Suprapubic skin (tissue), 4 donors: ENCODE measurements at regions not wholly inside any gene's neighbourhood (a gene's known extent, or its start where the extent isn't known, plus 50 kb on each side); places are given as distances from the start of the nearest gene placed in this dataset.

Experiments used
- DNase-seq, 2 donors: peaks; one replicate each; pipeline ENCODE4 v3.0.0-alpha.2; 2019; ENCODE audit warnings: low spot score in 2 of 2
- H3K27ac ChIP-seq: fragments of 200-600 bp; sonication (generic); one replicate; pipeline ENCODE4 v1.5.1; 2019
- H3K27me3 ChIP-seq: fragments of 200-600 bp; sonication (generic); one replicate; pipeline ENCODE4 v1.5.1; 2019
- H3K36me3 ChIP-seq: fragments of 200-600 bp; sonication (generic); one replicate; pipeline ENCODE4 v1.5.1; 2019
- H3K4me1 ChIP-seq: fragments of 200-600 bp; sonication (generic); one replicate; pipeline ENCODE4 v1.5.1; 2019
- H3K4me3 ChIP-seq: fragments of 200-600 bp; sonication (generic); one replicate; pipeline ENCODE4 v1.5.1; 2019; ENCODE audit warnings: mild to moderate bottlenecking
- H3K9me3 ChIP-seq: fragments of 200-600 bp; sonication (generic); one replicate; pipeline ENCODE4 v1.5.1; 2019
- EP300 ChIP-seq: sonication (generic); formaldehyde crosslinking; IDR thresholded peaks from one replicate; pipeline ENCODE4 v1.6.1; 2017; ENCODE audit warnings: antibody characterized with exemption
- POLR2A ChIP-seq, 2 donors: fragments of 450-650 bp; IDR thresholded peaks; one replicate each; pipeline ENCODE4 v1.6.1; 2017; ENCODE audit warnings: antibody characterized with exemption in 2 of 2, mild to moderate bottlenecking in 2 of 2, moderate library complexity in 2 of 2
- POLR2AphosphoS5 ChIP-seq, 3 donors: sonication (generic); formaldehyde crosslinking; IDR thresholded peaks; one replicate each; pipeline ENCODE4 v1.6.1; 2017; ENCODE audit warnings: antibody characterized with exemption in 3 of 3
- WGBS: methylation state at CpG from one replicate; pipeline ENCODE4 v1.1.5; 2018; 5-methylcytosine and 5-hydroxymethylcytosine counted together
- TF ChIP-seq, protein P1 (sequence below), 2 donors: fragments of 200-600 bp in 1 of 2; fragments of 450-650 bp in 1 of 2; sonication (generic) in 1 of 2; IDR thresholded peaks; one replicate each; pipeline ENCODE4 v1.5.1; 2016 to 2019; ENCODE audit warnings: antibody characterized with exemption in 2 of 2, mild to moderate bottlenecking in 1 of 2, moderate library complexity in 1 of 2

DNA sequence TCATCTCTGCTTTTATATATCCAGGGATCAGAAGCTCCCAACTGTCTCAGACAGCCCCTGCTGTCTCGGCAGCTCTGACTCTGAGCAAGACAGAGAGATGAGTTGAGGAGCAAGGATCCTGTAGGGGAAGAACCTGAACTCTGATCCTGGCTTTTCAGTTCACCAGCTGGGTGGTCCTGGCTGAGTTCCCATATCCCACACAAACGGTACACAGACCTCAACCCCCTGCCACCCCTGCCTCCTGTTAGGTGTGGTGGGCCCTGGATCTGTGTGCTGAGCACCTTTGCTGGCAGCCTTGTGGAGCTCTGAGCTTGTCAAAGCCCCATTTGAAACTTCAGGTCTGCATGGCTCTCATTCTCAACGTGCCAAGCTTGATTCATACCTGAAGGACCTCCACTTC, 54.3 kb upstream of the GPR26 start:
- TF ChIP-seq EP300, result no peak
- TF ChIP-seq POLR2AphosphoS5 (IDR thresholded peaks at IDR 0.05), result no peak
- TF ChIP-seq, protein P1, sequence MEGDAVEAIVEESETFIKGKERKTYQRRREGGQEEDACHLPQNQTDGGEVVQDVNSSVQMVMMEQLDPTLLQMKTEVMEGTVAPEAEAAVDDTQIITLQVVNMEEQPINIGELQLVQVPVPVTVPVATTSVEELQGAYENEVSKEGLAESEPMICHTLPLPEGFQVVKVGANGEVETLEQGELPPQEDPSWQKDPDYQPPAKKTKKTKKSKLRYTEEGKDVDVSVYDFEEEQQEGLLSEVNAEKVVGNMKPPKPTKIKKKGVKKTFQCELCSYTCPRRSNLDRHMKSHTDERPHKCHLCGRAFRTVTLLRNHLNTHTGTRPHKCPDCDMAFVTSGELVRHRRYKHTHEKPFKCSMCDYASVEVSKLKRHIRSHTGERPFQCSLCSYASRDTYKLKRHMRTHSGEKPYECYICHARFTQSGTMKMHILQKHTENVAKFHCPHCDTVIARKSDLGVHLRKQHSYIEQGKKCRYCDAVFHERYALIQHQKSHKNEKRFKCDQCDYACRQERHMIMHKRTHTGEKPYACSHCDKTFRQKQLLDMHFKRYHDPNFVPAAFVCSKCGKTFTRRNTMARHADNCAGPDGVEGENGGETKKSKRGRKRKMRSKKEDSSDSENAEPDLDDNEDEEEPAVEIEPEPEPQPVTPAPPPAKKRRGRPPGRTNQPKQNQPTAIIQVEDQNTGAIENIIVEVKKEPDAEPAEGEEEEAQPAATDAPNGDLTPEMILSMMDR (IDR thresholded peaks at IDR 0.05), result no peak
- TF ChIP-seq POLR2A (IDR thresholded peaks at IDR 0.05), result no peak
- Histone ChIP-seq H3K27me3 (peaks cover 28% of the 10 kb centered on the region), H3K36me3 (no peaks in the 10 kb centered on the region), H3K9me3 (no peaks in the 10 kb centered on the region), H3K4me3 (no peak overlapping the region), H3K4me1 (no peaks in the 10 kb centered on the region), H3K27ac (no peak overlapping the region)
- peak in 1 of 2 donors; percentile 62 for DNase-seq
- WGBS, result 59% methylated on average over 3 of the region's 3 CpGs

GRCh38 chr10:123613346-123613850, 52.8 kb upstream of the GPR26 start:
- 80% methylated on average over 5 of the region's 7 CpGs for WGBS
- Histone ChIP-seq H3K27ac (no peak overlapping the region), H3K36me3 (no peaks in the 10 kb centered on the region), H3K4me3 (no peak overlapping the region), H3K27me3 (peaks cover 22% of the 10 kb centered on the region), H3K9me3 (no peaks in the 10 kb centered on the region), H3K4me1 (no peaks in the 10 kb centered on the region)
- TF ChIP-seq POLR2A (IDR thresholded peaks at IDR 0.05), result no peak
- no peak for TF ChIP-seq POLR2AphosphoS5 (IDR thresholded peaks at IDR 0.05)
- TF ChIP-seq EP300, result no peak
- TF ChIP-seq, protein P1 (IDR thresholded peaks at IDR 0.05), result no peak
- peak in 1 of 2 donors; percentile 55 for DNase-seq

DNA sequence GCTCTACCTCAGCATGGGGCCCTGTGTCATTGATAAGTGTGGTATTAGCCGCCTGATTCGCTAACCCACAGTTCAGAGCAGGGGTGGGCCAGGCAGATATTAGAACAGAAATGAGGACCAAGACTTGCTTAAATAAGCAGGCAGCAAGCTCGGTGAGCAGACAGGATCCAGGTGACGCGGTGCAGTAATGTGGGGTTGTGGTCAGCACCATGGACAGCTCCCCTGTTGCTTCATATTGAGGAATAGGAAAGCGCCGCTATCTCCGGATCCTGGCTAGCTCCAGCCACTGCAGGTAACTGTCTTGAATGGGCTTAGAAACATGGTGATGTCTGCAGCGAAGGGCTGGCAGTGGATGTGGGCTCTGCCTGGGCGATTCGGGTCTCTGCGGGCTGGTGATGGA, 51.3 kb upstream of the GPR26 start:
- no peaks in the 10 kb centered on the region for H3K4me1 ChIP-seq
- H3K27me3 ChIP-seq, result peaks cover 16% of the 10 kb centered on the region
- no peak overlapping the region for H3K27ac ChIP-seq
- WGBS, result 15% methylated on average over 4 of the region's 12 CpGs
- TF ChIP-seq EP300, result no peak
- no peak for TF ChIP-seq POLR2AphosphoS5 (IDR thresholded peaks at IDR 0.05)
- TF ChIP-seq, protein P1 (IDR thresholded peaks at IDR 0.05), result no peak
- no peak for TF ChIP-seq POLR2A (IDR thresholded peaks at IDR 0.05)
- H3K4me3 ChIP-seq, result no peak overlapping the region
- no peaks in the 10 kb centered on the region for H3K36me3 ChIP-seq
- no peak for DNase-seq
- no peaks in the 10 kb centered on the region for H3K9me3 ChIP-seq
